Mucosa of gallbladder (tissue), 1 donor: ENCODE measurements at regions not wholly inside any gene's neighbourhood (a gene's known extent, or its start where the extent isn't known, plus 50 kb on each side); places are given as distances from the start of the nearest gene placed in this dataset.

Source experiments
- DNase-seq: peaks from one replicate; pipeline ENCODE4 v3.0.0-alpha.2; 2020; ENCODE audit warnings: low spot score
- donor health status: DM: no; HTN: no; CAD: no.

DNA sequence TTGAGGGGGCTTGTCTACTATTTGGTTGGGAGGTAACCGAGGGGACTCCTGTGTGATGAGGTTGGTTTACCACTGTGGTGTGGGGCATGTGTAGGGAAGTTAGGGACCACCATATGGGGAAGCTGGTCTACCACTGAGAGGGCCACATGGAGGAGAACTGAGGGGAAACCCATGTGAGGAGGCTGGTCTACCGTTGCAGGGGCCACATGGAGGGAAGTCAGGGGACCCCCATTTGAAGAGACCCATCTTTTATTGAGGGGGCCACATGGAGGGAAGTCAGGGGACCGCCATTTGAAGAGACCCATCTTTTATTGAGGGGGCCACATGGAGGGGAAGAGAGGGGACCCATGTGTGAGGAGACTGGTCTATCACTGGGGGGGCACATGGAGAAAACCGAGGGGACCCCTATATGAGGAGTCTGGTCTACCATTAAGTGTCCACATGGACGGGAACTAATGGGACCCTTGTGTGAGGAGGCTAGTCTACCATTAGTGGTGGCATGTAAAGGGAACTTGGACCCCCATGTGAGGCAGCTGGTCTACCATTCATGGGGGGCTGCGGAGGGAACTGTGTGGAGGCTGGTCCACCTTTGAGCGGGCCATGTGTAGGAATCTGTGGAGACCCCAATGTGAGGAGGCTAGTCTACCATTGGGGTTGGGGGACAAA, 165.5 kb downstream of the FBLN2 start:
- DNase-seq, result peak; percentile 8

DNA sequence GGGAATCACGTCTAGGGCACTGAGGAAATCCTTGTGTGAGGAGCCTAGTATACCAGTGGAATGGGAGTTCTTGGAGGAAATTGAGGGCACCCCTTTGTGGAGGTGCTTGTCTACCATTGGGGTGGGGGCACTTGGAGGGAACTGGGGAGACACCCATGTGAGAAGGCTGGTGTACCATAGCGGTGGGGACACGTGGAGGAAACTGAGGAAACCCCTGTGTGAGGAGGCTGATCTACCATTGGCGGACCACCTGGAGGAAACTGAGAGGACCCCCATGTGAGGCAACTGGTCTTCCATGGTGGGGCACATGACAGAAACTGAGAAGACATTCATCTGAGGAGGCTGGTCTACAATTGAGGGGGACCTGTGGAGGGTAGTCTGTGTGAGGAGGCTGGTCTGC, 164.5 kb downstream of the FBLN2 start:
- no peak for DNase-seq

DNA sequence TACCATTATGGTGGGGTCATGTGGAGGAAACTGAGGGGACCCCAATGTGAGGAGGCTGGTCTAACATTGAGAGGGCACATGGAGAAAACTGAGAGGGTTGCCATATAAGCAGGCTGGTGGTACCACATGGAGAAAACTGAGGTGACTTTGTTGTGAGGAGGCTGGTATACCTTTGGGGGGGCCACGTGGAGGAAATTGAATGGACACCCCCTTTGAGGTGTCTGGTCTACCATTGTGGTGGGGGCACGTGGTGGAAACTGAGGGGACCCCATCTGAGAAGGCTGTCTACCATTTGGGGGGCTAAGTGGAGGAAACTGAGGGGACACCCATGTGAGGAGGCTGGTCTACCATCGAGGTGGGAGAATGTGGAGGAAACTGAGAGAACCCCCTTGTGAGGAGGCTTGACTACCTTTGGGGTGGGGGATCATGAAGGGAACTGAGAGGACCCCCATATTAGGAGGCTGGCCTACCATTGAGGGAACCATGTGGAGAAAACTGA, 163.8 kb downstream of the FBLN2 start:
- peak; percentile 8 for DNase-seq

DNA sequence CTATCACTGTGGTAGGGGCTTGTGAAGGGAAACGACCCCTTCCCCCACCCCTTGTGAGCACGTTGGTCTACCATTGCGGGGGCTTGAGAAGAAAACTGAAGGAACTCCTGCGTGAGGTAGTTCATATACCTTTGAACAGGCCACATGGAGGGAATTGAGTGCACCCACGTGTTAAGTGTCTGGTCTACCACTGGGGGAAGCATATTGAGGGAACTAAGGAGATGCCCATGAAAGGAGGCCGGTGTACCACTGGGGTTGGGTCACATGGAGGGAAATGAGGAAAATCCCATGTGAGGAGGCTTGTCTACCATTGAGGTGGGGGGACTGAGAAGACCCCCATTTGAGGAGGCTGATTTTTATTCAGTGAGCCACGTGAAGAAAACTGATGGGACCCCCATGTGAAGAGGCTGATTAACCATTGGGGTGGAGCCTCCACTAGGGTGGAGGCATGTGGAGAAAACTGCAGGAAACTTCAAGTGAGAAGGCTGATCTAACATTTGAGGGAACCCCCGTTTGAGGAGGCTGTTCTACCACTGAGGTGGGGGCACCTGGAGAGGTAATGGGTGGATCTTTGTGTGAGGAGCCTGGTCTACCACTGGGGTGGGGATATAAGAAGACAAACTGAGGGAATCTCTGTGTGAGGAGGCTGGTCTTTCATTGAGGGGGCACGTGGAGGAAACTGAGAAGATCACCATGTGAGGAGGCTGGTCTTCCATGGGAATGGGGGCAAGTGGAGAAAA, 163.2 kb downstream of the FBLN2 start:
- DNase-seq, result peak; percentile 7

DNA sequence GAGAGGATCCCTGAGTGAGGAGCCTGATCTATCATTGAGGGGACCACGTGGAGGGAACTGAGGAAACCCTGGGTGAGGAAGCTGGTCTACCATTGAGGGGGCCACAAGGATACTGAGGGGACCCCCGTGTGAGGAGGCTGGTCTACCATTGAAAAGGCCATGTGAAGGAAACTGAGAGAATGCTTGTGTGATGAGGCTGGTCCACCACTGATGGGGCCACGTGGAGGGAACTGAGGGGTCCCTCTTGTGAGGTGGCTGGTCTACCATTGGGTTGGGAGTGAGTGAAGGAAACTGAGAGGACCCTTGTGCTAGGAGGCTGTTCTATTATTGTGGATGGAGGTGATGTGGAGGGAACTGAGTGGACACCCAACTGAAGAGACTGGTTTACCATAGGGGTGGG, 161.3 kb downstream of the FBLN2 start:
- DNase-seq, result no peak

DNA sequence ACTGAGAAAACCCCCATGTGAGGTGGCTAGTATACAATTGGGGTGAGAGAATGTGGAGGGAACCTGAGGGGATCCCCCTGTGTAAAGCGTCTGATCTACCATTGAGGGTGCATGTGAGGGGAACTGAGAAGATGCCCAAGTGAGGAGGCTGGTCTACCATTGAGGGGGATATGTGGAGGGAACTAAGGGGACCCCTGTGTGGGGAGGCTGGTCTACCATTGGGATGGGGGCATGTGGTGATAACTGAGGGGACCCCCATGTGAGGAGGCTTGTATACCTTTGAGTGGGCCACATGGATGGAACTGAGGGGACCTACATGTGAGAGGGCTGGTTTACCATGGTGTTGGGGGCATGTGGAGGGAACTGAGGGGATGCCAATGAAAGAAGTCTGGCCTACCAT, 160.8 kb downstream of the FBLN2 start:
- no peak for DNase-seq

DNA sequence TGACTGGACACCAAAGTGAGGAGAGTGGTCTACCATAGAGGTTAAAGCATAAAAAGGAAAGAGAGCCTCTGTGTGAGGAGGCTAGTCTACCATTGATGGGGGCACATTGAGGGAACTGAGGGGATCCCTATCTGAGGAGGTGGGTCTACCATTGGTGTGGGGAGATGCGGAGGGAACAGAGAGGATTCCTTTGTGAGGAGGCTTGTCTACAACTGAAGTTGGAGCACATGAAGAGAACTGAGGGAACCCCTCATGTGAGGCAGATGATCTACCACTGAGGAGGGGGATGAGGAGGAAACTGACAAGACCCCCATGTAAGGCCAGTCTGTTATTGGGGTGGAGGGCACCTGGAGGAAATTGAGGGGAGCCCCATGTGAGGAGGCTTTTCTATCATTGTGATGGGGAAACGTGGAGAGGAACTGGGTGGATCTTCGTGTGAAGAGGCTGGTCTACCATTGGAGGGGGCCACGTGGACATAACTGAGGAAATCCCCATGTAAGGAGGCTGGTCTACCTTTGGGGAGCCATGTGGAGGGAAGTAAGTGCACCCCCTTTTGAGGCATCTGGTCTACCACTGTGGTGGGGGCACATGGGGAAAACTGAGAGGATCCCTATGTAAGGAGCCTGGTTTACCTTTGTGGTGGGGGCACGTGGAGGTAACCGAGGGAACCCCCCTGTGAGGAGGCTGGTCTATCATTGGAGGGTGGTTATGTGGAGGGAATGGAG, 160.1 kb downstream of the FBLN2 start:
- peak; percentile 7 for DNase-seq

DNA sequence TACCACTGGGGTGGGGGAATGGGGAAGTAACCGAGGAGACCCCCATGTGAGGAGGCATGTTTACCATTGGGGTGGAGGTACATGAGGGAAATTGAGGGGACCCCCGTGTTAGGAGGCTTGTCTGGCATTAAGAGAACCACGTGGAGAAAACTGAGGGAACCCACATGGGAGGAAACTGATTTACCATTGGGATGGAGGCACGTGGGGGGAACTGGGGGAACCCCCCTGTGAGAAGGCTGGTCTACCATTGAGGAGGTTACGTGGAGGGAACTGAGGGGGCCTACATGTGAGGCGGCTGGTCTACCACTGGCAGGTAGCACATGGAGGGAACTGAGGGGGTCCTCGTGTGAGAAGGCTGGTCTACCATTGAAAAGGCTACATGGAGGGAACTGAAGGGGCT, 159.4 kb downstream of the FBLN2 start:
- DNase-seq, result peak; percentile 6

DNA sequence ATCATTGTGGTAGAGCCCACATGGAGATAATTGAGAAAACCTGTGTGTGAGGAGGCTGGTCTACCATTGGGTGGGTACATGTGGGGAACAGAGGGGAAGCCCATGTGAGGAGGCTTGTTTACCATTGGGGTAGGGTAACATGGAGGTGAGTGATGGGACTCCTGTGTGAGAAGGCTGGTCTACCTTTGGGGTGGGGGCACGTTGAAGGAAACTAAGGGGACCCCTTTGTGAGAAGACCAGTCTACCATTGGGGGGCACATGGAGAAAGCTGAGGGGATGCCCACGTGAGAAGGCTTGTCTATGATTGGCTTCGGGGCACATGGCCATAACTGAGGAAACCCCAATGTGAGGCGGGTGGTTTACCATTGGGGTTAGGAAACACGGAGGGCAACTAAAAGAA, 158.5 kb downstream of the FBLN2 start:
- DNase-seq, result no peak

DNA sequence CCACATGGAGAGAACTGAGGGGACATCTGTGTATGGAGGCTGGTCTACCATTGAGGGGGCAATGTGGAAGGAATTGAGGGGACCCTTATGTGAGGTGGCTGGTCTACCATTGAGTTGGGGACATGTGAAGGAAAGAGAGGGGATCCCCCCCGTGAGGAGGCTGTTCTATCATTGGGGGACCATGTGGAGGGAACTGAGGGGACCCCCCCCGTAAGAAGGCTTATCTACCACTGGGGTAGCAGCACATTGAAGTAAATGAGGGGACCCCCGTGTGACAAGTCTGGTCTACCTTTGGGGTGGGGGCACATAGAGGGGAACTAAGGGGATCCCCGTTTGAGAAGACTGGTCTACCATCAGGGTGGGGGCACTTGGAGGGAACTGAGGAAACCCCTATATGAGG, 158.0 kb downstream of the FBLN2 start:
- no peak for DNase-seq

DNA sequence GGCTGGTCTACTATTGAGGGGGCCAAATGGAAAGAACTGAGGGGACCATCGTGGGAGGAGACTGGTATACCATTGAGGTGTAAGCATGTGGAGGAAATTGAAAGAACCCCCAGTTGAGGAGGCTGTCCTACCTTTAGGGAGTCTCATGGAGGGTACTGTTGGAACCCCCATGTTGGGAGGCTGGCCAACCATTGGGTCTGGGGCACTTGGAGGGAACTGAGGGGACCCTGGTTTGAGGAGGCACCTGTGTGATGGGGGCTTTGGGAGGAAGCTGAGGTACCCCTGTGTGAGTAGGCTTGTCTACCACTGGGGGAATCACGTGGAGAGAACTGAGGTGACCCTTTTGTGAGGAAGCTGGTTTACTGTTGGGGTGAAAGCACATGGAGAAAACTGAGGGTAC, 157.5 kb downstream of the FBLN2 start:
- DNase-seq, result no peak

DNA sequence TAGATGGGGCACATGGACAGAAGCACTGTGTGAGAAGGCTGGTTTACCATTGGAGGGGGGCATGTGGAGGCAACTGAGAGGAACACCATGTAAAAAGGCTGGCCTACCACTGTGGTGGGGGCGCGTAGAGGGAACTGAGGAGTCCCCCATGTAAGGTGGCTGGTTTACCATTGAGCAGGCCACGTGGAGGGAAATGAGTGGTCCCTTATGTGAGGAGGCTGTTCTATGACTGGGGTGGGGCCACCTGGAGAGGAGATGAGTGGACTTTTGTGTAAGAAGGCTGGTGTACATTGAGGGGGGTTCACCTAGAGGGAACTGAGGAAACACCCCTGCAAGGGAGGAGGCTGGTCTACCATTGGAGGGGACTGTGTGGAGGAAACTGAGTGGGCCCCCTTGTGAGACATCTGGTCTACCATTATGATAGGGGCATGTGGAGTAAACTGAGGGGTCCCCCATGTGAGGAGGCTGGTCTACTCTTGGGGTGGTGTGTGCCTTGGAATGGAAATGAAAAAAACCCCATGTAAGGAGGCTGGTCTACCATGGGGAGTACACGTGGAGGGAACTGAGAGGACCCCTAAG, 156.9 kb downstream of the FBLN2 start:
- no peak for DNase-seq

DNA sequence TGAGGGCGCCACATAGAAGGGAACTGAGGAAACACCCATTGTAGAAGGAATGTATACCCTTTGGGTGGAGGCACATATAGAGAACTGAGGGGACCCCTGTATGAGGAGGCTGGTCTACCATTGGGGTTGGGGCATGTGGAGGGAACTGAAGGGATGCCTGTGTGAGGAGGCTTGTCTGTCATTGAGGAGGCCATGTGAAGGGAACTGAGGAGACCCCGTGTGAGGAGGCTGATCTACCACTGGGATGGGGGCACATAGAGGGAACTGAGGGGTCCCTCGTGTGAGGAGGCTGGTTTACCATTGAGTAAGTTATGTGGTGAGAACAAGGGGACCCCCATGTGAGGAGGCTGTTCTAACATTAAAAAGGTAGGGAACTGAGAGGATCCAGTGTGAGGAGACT, 156.1 kb downstream of the FBLN2 start:
- no peak for DNase-seq

DNA sequence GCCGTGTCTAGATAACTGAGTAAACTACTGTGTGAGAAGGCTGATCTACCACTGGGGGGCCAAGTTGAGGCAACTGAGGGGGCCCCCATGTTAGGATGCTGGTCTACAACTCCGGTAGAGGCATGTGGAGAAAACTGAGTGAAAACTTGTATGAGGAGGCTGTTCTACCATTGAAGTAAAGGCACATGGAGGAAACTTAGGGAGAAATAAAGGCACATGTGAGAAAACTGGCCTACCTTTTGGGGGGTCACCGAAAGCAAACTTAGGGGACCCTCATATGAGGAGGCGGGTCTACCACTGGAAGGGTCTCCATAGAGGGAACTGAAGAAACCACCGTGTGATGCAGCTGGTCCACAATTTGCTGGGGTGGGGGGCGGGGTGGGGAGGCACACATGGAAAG, 155.2 kb downstream of the FBLN2 start:
- no peak for DNase-seq

DNA sequence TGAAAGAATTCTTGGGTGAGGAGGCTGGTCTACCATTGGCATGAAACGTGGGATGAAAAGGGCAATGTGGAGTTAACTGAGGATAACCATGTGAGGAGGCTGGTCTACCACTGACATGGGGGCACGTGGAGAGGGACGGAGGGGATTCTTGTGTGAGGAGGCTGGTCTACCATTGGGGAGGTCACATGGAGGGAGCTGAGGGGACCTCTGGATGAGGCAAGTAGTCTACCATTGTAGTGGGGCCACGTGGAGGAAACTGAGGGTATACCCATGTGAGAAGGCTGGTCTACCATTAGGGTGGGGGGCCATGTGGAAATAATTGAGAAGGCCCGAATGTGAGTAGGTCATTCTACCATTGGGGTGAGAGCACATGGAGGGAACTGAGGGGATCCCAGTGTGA, 154.1 kb downstream of the FBLN2 start:
- DNase-seq, result no peak

DNA sequence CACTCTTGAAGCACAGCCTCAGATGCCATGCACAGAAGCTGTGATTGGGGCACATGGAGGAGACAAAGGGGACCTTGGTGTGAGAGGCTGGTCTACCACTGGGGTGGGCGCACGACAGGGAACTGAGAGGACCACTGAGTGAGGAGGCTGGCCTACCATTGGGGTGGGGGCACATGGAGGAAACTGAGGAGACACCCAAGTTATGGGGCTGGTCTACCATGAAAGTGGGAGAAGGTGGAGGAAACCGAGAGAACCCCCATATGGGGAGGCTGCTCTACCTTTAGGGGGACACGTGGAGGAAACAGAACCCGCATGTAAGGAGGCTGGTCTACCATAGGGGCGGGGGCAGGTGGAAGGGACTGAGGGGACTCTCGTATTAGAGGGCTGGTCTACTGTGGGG, 153.4 kb downstream of the FBLN2 start:
- no peak for DNase-seq

DNA sequence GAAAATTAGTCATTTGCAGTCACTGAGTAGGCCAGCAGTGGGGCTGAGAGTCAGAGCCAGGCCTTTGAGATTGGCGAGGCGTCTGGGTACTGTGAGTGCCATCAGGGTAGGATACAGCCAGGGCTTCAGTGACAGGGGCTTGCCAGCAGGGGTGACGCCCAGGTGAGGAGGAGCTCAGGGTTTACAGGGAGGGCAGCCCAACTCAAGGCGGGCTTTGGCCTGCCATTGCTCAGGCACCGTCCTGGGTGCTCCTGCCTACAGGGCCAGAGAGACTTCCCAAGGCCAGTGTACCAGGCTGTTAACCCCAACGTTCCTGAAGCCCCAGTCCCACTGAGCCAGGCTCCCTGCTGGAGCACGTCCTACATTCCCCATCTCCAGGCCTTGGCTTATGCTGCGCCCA, 152.0 kb downstream of the FBLN2 start:
- DNase-seq, result no peak

DNA sequence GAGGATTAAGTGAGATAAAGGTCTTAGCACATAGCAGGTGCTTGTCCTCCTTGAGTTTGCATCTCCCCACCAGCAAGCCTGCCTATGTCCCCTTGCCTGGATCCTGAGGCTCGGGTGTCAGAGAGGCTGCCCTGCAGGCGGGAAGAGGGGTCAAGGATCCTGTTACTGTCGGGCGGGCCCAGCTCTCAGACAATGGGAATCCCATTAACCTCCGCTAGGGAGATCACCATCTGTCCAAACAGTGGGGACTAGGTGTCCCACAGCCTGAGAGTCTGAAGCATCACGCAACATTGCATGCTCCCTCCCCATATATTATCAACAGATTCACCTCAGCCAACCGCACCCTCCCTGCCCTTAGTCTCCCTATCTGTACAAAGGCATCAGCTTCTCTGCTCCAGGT, 151.4 kb downstream of the FBLN2 start:
- no peak for DNase-seq

DNA sequence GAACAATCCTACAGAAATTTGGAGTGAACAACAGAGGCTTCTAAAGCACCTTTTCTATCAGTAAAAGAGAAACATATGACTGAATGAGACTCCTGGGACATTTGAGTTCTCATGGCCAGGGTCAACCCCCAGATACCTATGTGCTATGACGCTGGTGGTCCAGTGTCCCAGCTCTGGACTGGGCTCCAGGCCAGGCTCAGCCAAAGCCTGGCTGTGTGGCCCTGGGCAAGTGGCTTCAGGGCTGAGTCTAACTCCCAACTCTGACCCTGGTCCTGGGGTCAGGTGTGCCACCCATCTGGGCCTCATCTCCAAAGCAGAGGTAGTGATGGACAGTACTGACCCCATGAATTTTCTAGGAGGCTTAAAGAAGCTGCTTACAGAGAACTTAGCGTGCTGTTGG, 147.8 kb downstream of the FBLN2 start:
- no peak for DNase-seq

DNA sequence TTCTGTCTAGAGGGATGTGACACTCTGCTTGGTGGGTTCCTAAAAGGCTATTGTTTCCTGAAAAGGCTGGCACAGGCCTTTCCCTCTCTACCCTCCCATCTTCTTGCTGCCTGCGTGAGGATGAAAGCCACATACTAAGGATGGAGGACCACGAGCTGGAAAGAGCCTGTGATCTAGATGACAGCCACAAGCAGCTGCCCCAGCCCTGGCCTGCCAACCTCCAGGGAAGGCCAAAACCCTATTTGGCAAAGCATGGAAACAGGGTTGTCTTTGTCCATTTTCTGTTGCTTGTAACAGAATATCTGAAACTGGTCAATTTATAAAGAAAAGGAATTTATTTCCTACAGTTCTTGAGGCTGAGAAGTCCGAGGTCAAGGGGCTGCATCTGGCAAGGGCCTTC, 144.5 kb downstream of the FBLN2 start:
- DNase-seq, result no peak

DNA sequence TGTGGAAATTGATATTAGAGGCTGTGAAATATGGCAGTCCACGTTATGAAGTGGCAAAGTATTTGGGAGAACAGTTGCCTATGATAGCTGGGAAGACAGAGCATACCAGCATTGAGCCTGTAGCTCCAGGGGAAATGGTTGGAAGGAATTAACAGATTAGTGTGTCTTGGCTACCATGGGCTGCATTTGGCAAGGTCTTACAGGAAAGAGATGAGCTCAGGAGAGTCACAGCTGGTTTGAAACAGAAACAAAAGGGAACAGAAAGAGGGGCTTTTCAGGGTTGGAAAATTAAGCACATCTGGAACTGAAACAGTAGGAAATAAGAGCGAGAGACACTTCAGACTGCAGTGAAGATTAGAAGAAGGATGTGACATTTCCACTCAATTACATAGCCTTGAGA, 141.7 kb downstream of the FBLN2 start:
- DNase-seq, result no peak
